SK-N-SH treated with all-trans-retinoic acid at 6 μM for 48 hours (cell line): ENCODE measurements at regions not wholly inside any gene's neighbourhood (a gene's known extent, or its start where the extent isn't known, plus 50 kb on each side); places are given as distances from the start of the nearest gene placed in this dataset.

Experiments
- ARNTL ChIP-seq: fragments of 450-650 bp; formaldehyde crosslinking; IDR thresholded peaks from 2 replicates; pipeline ENCODE4 v1.5.0; 2020; ENCODE audit warnings: low read depth, mild to moderate bottlenecking, moderate library complexity, borderline replicate concordance
- OSR1 ChIP-seq: fragments of 250-450 bp; sonication (Bioruptor Pico); IDR thresholded peaks from 2 replicates; pipeline ENCODE4 v1.8.0; 2022; ENCODE audit warnings: moderate library complexity, mild to moderate bottlenecking, inconsistent platforms
- RARB ChIP-seq: fragments of 250-450 bp; sonication (Bioruptor Pico); IDR thresholded peaks from 2 replicates; pipeline ENCODE4 v1.8.0; 2021; ENCODE audit warnings: mild to moderate bottlenecking, moderate library complexity
- ZC3H10 ChIP-seq: fragments of 250-450 bp; sonication (Bioruptor Pico); IDR thresholded peaks from 2 replicates; pipeline ENCODE4 v1.5.1; 2021; ENCODE audit warnings: mild to moderate bottlenecking, moderate library complexity
- ZFP30 ChIP-seq: fragments of 450-650 bp; formaldehyde crosslinking; IDR thresholded peaks from 2 replicates; pipeline ENCODE4 v1.5.0; 2022; ENCODE audit warnings: mild to moderate bottlenecking, moderate library complexity
- ZNF70 ChIP-seq: fragments of 450-650 bp; formaldehyde crosslinking; IDR thresholded peaks from 2 replicates; pipeline ENCODE4 v1.5.0; 2020; ENCODE audit warnings: mild to moderate bottlenecking, moderate library complexity

GRCh38 chr20:52805843-52806242, 166.3 kb upstream of the TSHZ2 start:
- TF ChIP-seq OSR1 (no peak), ZFP30 (no peak), ZNF70 (CRISPR knock-in tag) (no peak), ZC3H10 (CRISPR knock-in tag) (no peak), RARB (CRISPR knock-in tag) (no peak), ARNTL (CRISPR knock-in tag) (no peak)
